A673 (cell line): ENCODE measurements at regions not wholly inside any gene's neighbourhood (a gene's known extent, or its start where the extent isn't known, plus 50 kb on each side); places are given as distances from the start of the nearest gene placed in this dataset.

Experiments used
- CTCF ChIP-seq: fragments of 300-800, 200-600 bp; sonication (generic); conservative IDR thresholded peaks from 2 replicates; pipeline ENCODE4 v1.5.1; 2017; ENCODE audit warnings: low read depth, mild to moderate bottlenecking, antibody characterized with exemption, low read length, moderate library complexity, mixed read lengths
- EZH2 ChIP-seq: fragments of 200-600 bp; sonication (generic); IDR thresholded peaks from 2 replicates; pipeline ENCODE4 v1.6.1; 2017; ENCODE audit warnings: borderline replicate concordance, low read depth, mild to moderate bottlenecking, mixed read lengths, antibody characterized with exemption, low read length; ENCODE audit not compliant: poor library complexity, severe bottlenecking

- TF ChIP-seq CTCF (no peak), EZH2 (no peak)
Measured at GRCh38 chr2:123916051-123916450, 109.0 kb upstream of the CNTNAP5 start.
